A673 (cell line): ENCODE measurements at regions not wholly inside any gene's neighbourhood (a gene's known extent, or its start where the extent isn't known, plus 50 kb on each side); places are given as distances from the start of the nearest gene placed in this dataset.

Source experiments
- BruUV-seq: library from RNA; stranded (reverse); fragments of 400-500 nt; replicated peaks from 2 replicates; lab custom pipeline; 2021; lab: Mats Ljungman, UMichigan
- CTCF ChIA-PET: fragments of 300-600 bp; sonication (Branson Sonifier 250); formaldehyde crosslinking; loops from one replicate; lab custom pipeline; 2022; ENCODE audit warnings: antibody characterized with exemption; lab: Charles Lee
- POLR2A ChIA-PET: fragments of 300-600 bp; sonication (Branson Sonifier 250); formaldehyde crosslinking; loops from one replicate; lab custom pipeline; 2022; ENCODE audit warnings: antibody characterized with exemption; ENCODE audit not compliant: low non-redundant PET; lab: Charles Lee
- DNase-seq: peaks from one replicate; pipeline ENCODE4 v3.0.0-alpha.2; 2015; ENCODE audit warnings: low spot score
- H3K27ac ChIP-seq: fragments of 200-600 bp; sonication (generic); 2 replicates; pipeline ENCODE4 v1.5.1; 2016; ENCODE audit warnings: mixed run types, low read depth, mild to moderate bottlenecking, mixed read lengths, antibody characterized with exemption, low read length; ENCODE audit not compliant: poor library complexity, severe bottlenecking
- H3K27me3 ChIP-seq: fragments of 200-600 bp; sonication (generic); replicated peaks from 2 replicates; pipeline ENCODE4 v1.6.1; 2017; ENCODE audit warnings: mixed run types, low read depth, mild to moderate bottlenecking, mixed read lengths, antibody characterized with exemption, low read length; ENCODE audit not compliant: insufficient read depth, poor library complexity
- H3K36me3 ChIP-seq: fragments of 200-600 bp; sonication (generic); 2 replicates; pipeline ENCODE4 v1.6.1; 2016; ENCODE audit warnings: mixed run types, mild to moderate bottlenecking, mixed read lengths, antibody characterized with exemption, low read length; ENCODE audit not compliant: insufficient read depth, poor library complexity, severe bottlenecking
- H3K4me1 ChIP-seq: fragments of 200-600 bp; sonication (generic); 2 replicates; pipeline ENCODE4 v1.6.1; 2017; ENCODE audit warnings: mixed run types, mild to moderate bottlenecking, mixed read lengths, antibody characterized with exemption, low read length; ENCODE audit not compliant: insufficient read depth, poor library complexity, severe bottlenecking
- H3K4me3 ChIP-seq: fragments of 200-600 bp; sonication (generic); 2 replicates; pipeline ENCODE4 v1.5.1; 2016; ENCODE audit warnings: low read depth, mixed run types, mild to moderate bottlenecking, mixed read lengths, low read length; ENCODE audit not compliant: poor library complexity, severe bottlenecking
- H3K9me3 ChIP-seq: fragments of 200-600 bp; sonication (generic); 2 replicates; pipeline ENCODE4 v1.6.1; 2016; ENCODE audit warnings: mixed run types, low read depth, mild to moderate bottlenecking, mixed read lengths, antibody characterized with exemption, low read length; ENCODE audit not compliant: poor library complexity, severe bottlenecking
- CTCF ChIP-seq: fragments of 300-800, 200-600 bp; sonication (generic); conservative IDR thresholded peaks from 2 replicates; pipeline ENCODE4 v1.5.1; 2017; ENCODE audit warnings: low read depth, mild to moderate bottlenecking, antibody characterized with exemption, low read length, moderate library complexity, mixed read lengths
- EZH2 ChIP-seq: fragments of 200-600 bp; sonication (generic); IDR thresholded peaks from 2 replicates; pipeline ENCODE4 v1.6.1; 2017; ENCODE audit warnings: borderline replicate concordance, low read depth, mild to moderate bottlenecking, mixed read lengths, antibody characterized with exemption, low read length; ENCODE audit not compliant: poor library complexity, severe bottlenecking
- intact Hi-C: fragments of 100-400 bp; cut with micrococcal nuclease; formaldehyde crosslinking; loops from one replicate; pipeline ENCODE4 v1.10.0; 2022; ENCODE audit not compliant: unreplicated experiment

GRCh38 chr12:124111006-124111405, 138.0 kb downstream of the ZNF664 start:
- Histone ChIP-seq H3K36me3 (no peaks in the 10 kb centered on the region), H3K9me3 (no peaks in the 10 kb centered on the region), H3K27me3 (no peaks in the 10 kb centered on the region), H3K4me1 (peaks cover 16% of the 10 kb centered on the region), H3K4me3 (no peak overlapping the region), H3K27ac (no peak overlapping the region)
- ChIA-PET CTCF (interaction anchor here (0.6 kb wide), 1 partner anchor 58 kb away, joined by 10 read pairs; no protein-coding TSS in a partner anchor), POLR2A (no interaction called here)
- TF ChIP-seq EZH2 (no peak), CTCF (no peak)
- peak; percentile 54 for DNase-seq
- intact Hi-C loops, result no loop called here
- no TSS peak for BruUV-seq

- POLR2A ChIA-PET, result no interaction called here
- no peak for DNase-seq
- CTCF ChIA-PET, result no interaction called here
These were observed 141.3 kb downstream of the ZNF664 start for GRCh38 chr12:124114316-124114715.

GRCh38 chr12:124115496-124115895, 142.5 kb downstream of the ZNF664 start:
- no peaks in the 10 kb centered on the region for H3K36me3 ChIP-seq
- ChIA-PET POLR2A (no interaction called here), CTCF (no interaction called here)
- TF ChIP-seq EZH2, result no peak
- no peak for TF ChIP-seq CTCF
- H3K9me3 ChIP-seq, result no peaks in the 10 kb centered on the region
- BruUV-seq, result no TSS peak
- intact Hi-C loops, result no loop called here
- no peaks in the 10 kb centered on the region for H3K27me3 ChIP-seq
- no peak for DNase-seq
- H3K4me3 ChIP-seq, result no peak overlapping the region
- peaks cover 14% of the 10 kb centered on the region for H3K4me1 ChIP-seq
- no peak overlapping the region for H3K27ac ChIP-seq

More at GRCh38 chr12:124114316-124114715, 141.3 kb downstream of the ZNF664 start:
- Histone ChIP-seq H3K4me3 (no peak overlapping the region), H3K27me3 (no peaks in the 10 kb centered on the region), H3K9me3 (no peaks in the 10 kb centered on the region), H3K36me3 (no peaks in the 10 kb centered on the region), H3K27ac (no peak overlapping the region), H3K4me1 (peaks cover 19% of the 10 kb centered on the region)
- BruUV-seq, result no TSS peak
- no peak for TF ChIP-seq CTCF
- no peak for TF ChIP-seq EZH2
- intact Hi-C loops, result no loop called here
